HG02852 (cell line): ENCODE measurements at regions not wholly inside any gene's neighbourhood (a gene's known extent, or its start where the extent isn't known, plus 50 kb on each side); places are given as distances from the start of the nearest gene placed in this dataset.

Experiments
- ATAC-seq: cut with Tn5 transposase; IDR thresholded peaks from one replicate; pipeline ENCODE4 v1.9.1; 2021; ENCODE audit warnings: mild to moderate bottlenecking, moderate library complexity; ENCODE audit not compliant: unreplicated experiment

- no peak for ATAC-seq
These were observed 782.2 kb downstream of the ARAP2 start for GRCh38 chr4:35461931-35462659.

GRCh38 chr4:35463251-35463952, 780.9 kb downstream of the ARAP2 start:
- ATAC-seq = no peak

GRCh38 chr4:35464964-35465528, 779.3 kb downstream of the ARAP2 start:
- no peak for ATAC-seq

- ATAC-seq = no peak
These were observed 753.2 kb downstream of the ARAP2 start for GRCh38 chr4:35491093-35491492.

GRCh38 chr4:35493977-35494376, 750.3 kb downstream of the ARAP2 start:
- ATAC-seq = no peak

GRCh38 chr4:35494955-35495354, 749.4 kb downstream of the ARAP2 start:
- ATAC-seq = no peak

- peak; percentile 55 for ATAC-seq
These were observed 743.5 kb downstream of the ARAP2 start for GRCh38 chr4:35500812-35501211.

GRCh38 chr4:35503435-35503834, 740.9 kb downstream of the ARAP2 start:
- no peak for ATAC-seq

GRCh38 chr4:35506161-35506560, 738.2 kb downstream of the ARAP2 start:
- ATAC-seq = no peak

- ATAC-seq = no peak
These were observed 732.5 kb downstream of the ARAP2 start for GRCh38 chr4:35511851-35512250.

GRCh38 chr4:35516102-35516501, 728.2 kb downstream of the ARAP2 start:
- ATAC-seq = no peak

- ATAC-seq = no peak
These were observed 724.3 kb downstream of the ARAP2 start for GRCh38 chr4:35520059-35520458.

GRCh38 chr4:35521682-35522081, 722.6 kb downstream of the ARAP2 start:
- ATAC-seq = no peak

GRCh38 chr4:35525192-35525978, 718.9 kb downstream of the ARAP2 start:
- ATAC-seq = no peak

- ATAC-seq = no peak
These were observed 717.9 kb downstream of the ARAP2 start for GRCh38 chr4:35526456-35526855.

- no peak for ATAC-seq
These were observed 709.4 kb downstream of the ARAP2 start for GRCh38 chr4:35534962-35535361.

GRCh38 chr4:35538807-35539206, 705.5 kb downstream of the ARAP2 start:
- no peak for ATAC-seq

GRCh38 chr4:35539404-35540055, 704.8 kb downstream of the ARAP2 start:
- ATAC-seq = no peak

GRCh38 chr4:35541146-35541887, 703.0 kb downstream of the ARAP2 start:
- ATAC-seq = no peak

GRCh38 chr4:35541888-35542213, 702.5 kb downstream of the ARAP2 start:
- no peak for ATAC-seq
